B cell (primary cell): ENCODE measurements at regions not wholly inside any gene's neighbourhood (a gene's known extent, or its start where the extent isn't known, plus 50 kb on each side); places are given as distances from the start of the nearest gene placed in this dataset.

Source experiments
- CTCF ChIP-seq: fragments of 200-600 bp; IDR thresholded peaks from one replicate; pipeline ENCODE4 v1.8.0; 2022; ENCODE audit warnings: antibody characterized with exemption, mild to moderate bottlenecking
- EZH2 ChIP-seq: IDR thresholded peaks from 2 replicates; pipeline ENCODE4 v1.6.1; 2012; ENCODE audit warnings: borderline replicate concordance, low read depth, mild to moderate bottlenecking, moderate library complexity, low read length; ENCODE audit not compliant: insufficient read depth, poor library complexity, severe bottlenecking

GRCh38 chr1:163785868-163786405 lies 464.2 kb downstream of the NUF2 start:
- TF ChIP-seq CTCF = no peak
- TF ChIP-seq EZH2 = no peak
